Natural killer cell (primary cell): ENCODE measurements at regions not wholly inside any gene's neighbourhood (a gene's known extent, or its start where the extent isn't known, plus 50 kb on each side); places are given as distances from the start of the nearest gene placed in this dataset.
A peak's percentile ranks its signal among the peaks of the same experiment; 100 is the strongest.

Experiments used
- ATAC-seq, 3 donors: fragments of 150-1000 bp in 2 of 3; fragments of 200-7000 bp in 1 of 3; cut with Tn5 transposase; 1 replicate in 1 of 3; 2 replicates in 2 of 3; pipeline ENCODE4 v1.10.0; 2021; ENCODE audit warnings: mild to moderate bottlenecking in 2 of 3, moderate library complexity in 2 of 3
- DNase-seq, 2 donors: peaks; one replicate each; pipeline versions ENCODE4 v3.0.0 to v3.0.0-alpha.2; 2013 to 2021; ENCODE audit warnings: mixed read lengths in 1 of 2
- H3K27ac ChIP-seq: one replicate; pipeline ENCODE4 v1.5.1; 2013; ENCODE audit warnings: mild to moderate bottlenecking, low read length
- H3K27me3 ChIP-seq: one replicate; pipeline ENCODE4 v1.6.1; 2013; ENCODE audit warnings: low read length; ENCODE audit not compliant: control insufficient read depth, insufficient read depth
- H3K36me3 ChIP-seq: one replicate; pipeline ENCODE4 v1.6.1; 2013; ENCODE audit warnings: low read length; ENCODE audit not compliant: control insufficient read depth, insufficient read depth
- H3K4me1 ChIP-seq: one replicate; pipeline ENCODE4 v1.6.1; 2013; ENCODE audit warnings: low read length; ENCODE audit not compliant: control insufficient read depth, insufficient read depth
- H3K4me3 ChIP-seq: one replicate; pipeline ENCODE4 v1.5.1; 2013; ENCODE audit warnings: low read length
- H3K9me3 ChIP-seq: one replicate; pipeline ENCODE4 v1.6.1; 2013; ENCODE audit warnings: low read length; ENCODE audit not compliant: control insufficient read depth, insufficient read depth
- H3K27ac Mint-ChIP-seq, 2 donors: one replicate each; pipeline ENCODE4 v1.8.0; 2022; ENCODE audit warnings: mild to moderate bottlenecking in 2 of 2, mixed read lengths in 2 of 2, moderate library complexity in 1 of 2
- H3K27me3 Mint-ChIP-seq, 2 donors: one replicate each; pipeline ENCODE4 v1.8.0; 2022; ENCODE audit warnings: low read depth in 2 of 2, mixed read lengths in 2 of 2
- H3K36me3 Mint-ChIP-seq: one replicate; pipeline ENCODE4 v1.8.0; 2022; ENCODE audit warnings: mixed read lengths
- H3K4me1 Mint-ChIP-seq, 2 donors: one replicate each; pipeline ENCODE4 v1.8.0; 2022; ENCODE audit warnings: mixed read lengths in 2 of 2
- H3K4me3 Mint-ChIP-seq: one replicate; pipeline ENCODE4 v1.8.0; 2022; ENCODE audit warnings: mild to moderate bottlenecking, moderate library complexity, mixed read lengths
- H3K9me3 Mint-ChIP-seq, 2 donors: one replicate each; pipeline ENCODE4 v1.8.0; 2022; ENCODE audit warnings: mixed read lengths in 2 of 2
- WGBS: methylation state at CpG from one replicate; pipeline ENCODE4 v1.1.7; 2013; ENCODE audit warnings: missing lambda C conversion rate; ENCODE audit not compliant: insufficient coverage; 5-methylcytosine and 5-hydroxymethylcytosine counted together
- intact Hi-C: fragments of 100-400 bp; cut with micrococcal nuclease; formaldehyde crosslinking; loops from one replicate; pipeline ENCODE4 v1.14.2; 2022
- TF ChIP-seq, protein P1 (sequence below): fragments of 200-600 bp; IDR thresholded peaks from one replicate; pipeline ENCODE4 v1.8.0; 2022; ENCODE audit warnings: antibody characterized with exemption

DNA sequence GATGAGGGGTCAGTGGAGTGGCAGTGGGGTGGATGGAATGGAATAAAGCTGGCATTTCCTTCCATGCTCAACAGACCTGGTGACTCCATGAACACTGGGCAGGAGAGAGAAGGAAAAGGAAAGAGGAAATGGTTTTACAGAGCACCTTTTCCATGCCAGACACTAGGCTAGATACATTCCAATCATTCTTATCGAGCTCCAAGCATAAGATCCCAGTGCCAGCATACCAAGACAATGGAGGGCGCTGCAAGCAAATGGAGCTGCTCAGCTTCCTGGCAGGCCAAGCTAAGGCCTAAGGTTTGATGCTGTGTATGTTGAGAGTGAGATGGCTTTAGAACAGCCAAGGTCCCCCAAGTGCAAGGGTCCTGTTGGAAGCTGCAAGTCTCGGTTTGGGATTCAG, 113.2 kb downstream of the HSPH1 start:
- Histone ChIP-seq H3K4me1 (peaks cover 22% of the 10 kb centered on the region), H3K27me3 (peaks cover 2% of the 10 kb centered on the region), H3K27ac (no peak overlapping the region), H3K9me3 (no peaks in the 10 kb centered on the region), H3K4me3 (no peak overlapping the region), H3K36me3 (no peaks in the 10 kb centered on the region)
- ATAC-seq (no peak), DNase-seq (no peak)
- TF ChIP-seq, protein P1, sequence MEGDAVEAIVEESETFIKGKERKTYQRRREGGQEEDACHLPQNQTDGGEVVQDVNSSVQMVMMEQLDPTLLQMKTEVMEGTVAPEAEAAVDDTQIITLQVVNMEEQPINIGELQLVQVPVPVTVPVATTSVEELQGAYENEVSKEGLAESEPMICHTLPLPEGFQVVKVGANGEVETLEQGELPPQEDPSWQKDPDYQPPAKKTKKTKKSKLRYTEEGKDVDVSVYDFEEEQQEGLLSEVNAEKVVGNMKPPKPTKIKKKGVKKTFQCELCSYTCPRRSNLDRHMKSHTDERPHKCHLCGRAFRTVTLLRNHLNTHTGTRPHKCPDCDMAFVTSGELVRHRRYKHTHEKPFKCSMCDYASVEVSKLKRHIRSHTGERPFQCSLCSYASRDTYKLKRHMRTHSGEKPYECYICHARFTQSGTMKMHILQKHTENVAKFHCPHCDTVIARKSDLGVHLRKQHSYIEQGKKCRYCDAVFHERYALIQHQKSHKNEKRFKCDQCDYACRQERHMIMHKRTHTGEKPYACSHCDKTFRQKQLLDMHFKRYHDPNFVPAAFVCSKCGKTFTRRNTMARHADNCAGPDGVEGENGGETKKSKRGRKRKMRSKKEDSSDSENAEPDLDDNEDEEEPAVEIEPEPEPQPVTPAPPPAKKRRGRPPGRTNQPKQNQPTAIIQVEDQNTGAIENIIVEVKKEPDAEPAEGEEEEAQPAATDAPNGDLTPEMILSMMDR, result no peak
- H3K27me3 Mint-ChIP-seq, result peaks cover 17 to 22% of the 10 kb centered on the region in 2 donors
- H3K36me3 Mint-ChIP-seq, result no peaks in the 10 kb centered on the region
- intact Hi-C loops, result no loop called here
- no peak overlapping the region for H3K4me3 Mint-ChIP-seq
- no peaks in the 10 kb centered on the region for H3K9me3 Mint-ChIP-seq
- H3K4me1 Mint-ChIP-seq, result peaks cover 14 to 18% of the 10 kb centered on the region in 2 donors
- 79% methylated on average over 3 of the region's 3 CpGs for WGBS
- no peak overlapping the region for H3K27ac Mint-ChIP-seq

GRCh38 chr13:31046711-31047279, 114.3 kb downstream of the TEX26 start:
- DNase-seq (no peak), ATAC-seq (no peak)
- intact Hi-C loops, result no loop called here
- peaks cover 13% of the 10 kb centered on the region for H3K27me3 ChIP-seq
- H3K4me3 Mint-ChIP-seq, result no peak overlapping the region
- TF ChIP-seq, protein P1, result no peak
- H3K4me3 ChIP-seq, result no peak overlapping the region
- H3K9me3 Mint-ChIP-seq, result no peaks in the 10 kb centered on the region
- peaks cover 25 to 37% of the 10 kb centered on the region in 2 donors for H3K27me3 Mint-ChIP-seq
- no peaks in the 10 kb centered on the region for H3K36me3 Mint-ChIP-seq
- no peak overlapping the region for H3K27ac ChIP-seq
- H3K36me3 ChIP-seq, result no peaks in the 10 kb centered on the region
- H3K4me1 Mint-ChIP-seq, result peaks cover 14 to 22% of the 10 kb centered on the region in 2 donors
- no peak overlapping the region for H3K27ac Mint-ChIP-seq
- H3K4me1 ChIP-seq, result peaks cover 22% of the 10 kb centered on the region
- H3K9me3 ChIP-seq, result no peaks in the 10 kb centered on the region
- 83% methylated on average over 16 of the region's 16 CpGs for WGBS

DNA sequence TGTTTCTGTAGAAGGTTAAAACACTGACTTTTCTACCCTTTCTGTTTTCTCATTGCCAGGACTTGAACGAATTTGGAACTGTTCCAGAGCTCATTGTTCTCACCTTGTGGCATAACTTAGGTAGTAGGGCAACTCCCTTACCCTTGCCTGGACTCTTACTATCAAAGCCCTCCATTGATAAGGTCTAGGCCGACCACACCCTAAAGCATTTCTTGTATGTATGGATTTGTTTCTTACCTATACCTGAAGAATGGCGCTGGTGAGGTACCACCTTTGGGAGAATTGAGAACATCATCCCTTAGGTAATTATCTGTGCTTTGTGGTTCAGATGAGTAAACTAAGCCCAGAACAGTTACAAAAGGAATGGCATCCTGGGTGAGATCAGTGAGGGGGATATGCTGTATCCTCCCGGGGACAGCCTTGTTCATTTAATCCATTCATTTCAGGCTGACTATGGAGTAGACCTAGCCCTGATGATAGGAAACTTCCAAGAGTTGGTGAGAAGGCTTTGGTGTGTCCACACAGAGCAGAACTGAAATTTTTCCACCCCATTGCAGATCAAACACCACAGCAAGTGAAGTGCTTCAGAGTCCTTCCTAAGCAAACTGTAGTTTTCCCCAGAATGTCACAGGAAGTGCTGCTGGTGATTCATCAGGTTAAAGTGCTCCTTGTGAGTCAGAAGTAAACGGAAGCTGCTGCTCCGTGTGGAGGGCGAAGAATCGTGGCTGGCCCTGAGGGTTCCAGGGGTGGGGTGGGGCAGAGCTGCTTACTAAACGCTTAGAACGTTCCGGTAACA, 113.0 kb downstream of the TEX26 start:
- Mint-ChIP-seq H3K4me3 (no peak overlapping the region), H3K36me3 (no peaks in the 10 kb centered on the region), H3K27me3 (peaks cover 16 to 38% of the 10 kb centered on the region in 2 donors), H3K9me3 (no peaks in the 10 kb centered on the region), H3K27ac (peak overlapping the region in 1 of 2 donors; percentile 58), H3K4me1 (peaks cover 14 to 22% of the 10 kb centered on the region in 2 donors)
- H3K4me3 ChIP-seq, result no peak overlapping the region
- TF ChIP-seq, protein P1, result no peak
- DNase-seq (peak in 1 of 2 donors; percentile 64), ATAC-seq (peak; percentile 43 to 68 (median 45))
- peaks cover 16% of the 10 kb centered on the region for H3K27me3 ChIP-seq
- intact Hi-C loops, result no loop called here
- WGBS, result 19% methylated on average over 10 of the region's 11 CpGs
- H3K9me3 ChIP-seq, result no peaks in the 10 kb centered on the region
- H3K4me1 ChIP-seq, result peaks cover 22% of the 10 kb centered on the region
- H3K27ac ChIP-seq, result no peak overlapping the region
- H3K36me3 ChIP-seq, result no peaks in the 10 kb centered on the region
